ENCODE measurements at regions not wholly inside any gene's neighbourhood (a gene's known extent, or its start where the extent isn't known, plus 50 kb on each side); places are given as distances from the start of the nearest gene placed in this dataset.

- H3K9ac ChIP-seq (ENCODE audit: low read length) = no peak overlapping the region
- TF ChIP-seq CTCF (IDR thresholded peaks at IDR 0.05) (no peak), EZH2 (IDR thresholded peaks at IDR 0.05; ENCODE audit: borderline replicate concordance, insufficient read depth, low read depth, low read length, poor library complexity, severe bottlenecking) (no peak)
- no peaks in the 10 kb centered on the region for H3K27me3 ChIP-seq (replicated peaks in 1 of 4; ENCODE audit: control extremely low read depth in 1 of 4, control insufficient read depth in 3 of 4, insufficient read depth in 4 of 4, low read length in 3 of 4)
- H3K4me3 ChIP-seq (ENCODE audit: control extremely low read depth in 1 of 5, extremely low read depth in 1 of 5, insufficient read depth in 1 of 5, low read depth in 2 of 5, low read length in 4 of 5) = no peak overlapping the region
- H3K27ac ChIP-seq (ENCODE audit: low read length in 2 of 2) = no peak overlapping the region
- ChIA-PET POLR2A (no interaction called here), CTCF (no interaction called here)
- no peak overlapping the region for H3K4me2 ChIP-seq (replicated peaks; ENCODE audit: low read depth, low read length, poor library complexity, severe bottlenecking)
- H3K9me3 ChIP-seq (ENCODE audit: control extremely low read depth in 1 of 3, control insufficient read depth in 2 of 3, insufficient read depth in 1 of 3, low read length in 2 of 3) = no peaks in the 10 kb centered on the region
- Mint-ChIP-seq H3K27ac (no peak overlapping the region), H3K4me3 (no peak overlapping the region), H3K27me3 (no peaks in the 10 kb centered on the region), H3K4me1 (no peaks in the 10 kb centered on the region), H3K9me3 (ENCODE audit: insufficient read depth) (peaks cover 1% of the 10 kb centered on the region)
- no peak overlapping the region for H2AFZ ChIP-seq (ENCODE audit: insufficient read depth, low read depth, low read length, poor library complexity, severe bottlenecking)
- H4K20me1 ChIP-seq (ENCODE audit: control insufficient read depth, insufficient read depth, low read length, poor library complexity, severe bottlenecking) = no peaks in the 10 kb centered on the region
- no CpG with 5 or more reads among the region's 3 CpGs for WGBS (ENCODE audit: insufficient coverage)
- intact Hi-C loops (cut with micrococcal nuclease) = no loop called here
- H3K36me3 ChIP-seq (replicated peaks in 1 of 2; ENCODE audit: control extremely low read depth in 1 of 2, control insufficient read depth in 1 of 2, extremely low read depth in 1 of 2, insufficient read depth in 2 of 2, low read length in 1 of 2) = no peaks in the 10 kb centered on the region
- no peaks in the 10 kb centered on the region for H3K79me2 ChIP-seq (ENCODE audit: control insufficient read depth, insufficient read depth, low read length)
- no peaks in the 10 kb centered on the region for H3K4me1 ChIP-seq (ENCODE audit: control insufficient read depth in 2 of 2, insufficient read depth in 2 of 2, low read length in 2 of 2)
- DNase-seq (no peak), ATAC-seq (ENCODE audit: low read depth) (no peak)
Measured at GRCh38 chr14:48140804-48141203, 465.4 kb upstream of the MDGA2 start.

- ChIA-PET CTCF (no interaction called here), POLR2A (no interaction called here)
- no peak overlapping the region for H3K4me3 Mint-ChIP-seq
- no peak overlapping the region for H3K27ac Mint-ChIP-seq
- no peaks in the 10 kb centered on the region for H3K27me3 Mint-ChIP-seq
- peaks cover 0 to 1% (median 0%) of the 10 kb centered on the region in 3 donors for H3K9me3 ChIP-seq (ENCODE audit: control extremely low read depth in 1 of 3, control insufficient read depth in 2 of 3, insufficient read depth in 1 of 3, low read length in 2 of 3)
- H3K27me3 ChIP-seq (replicated peaks in 1 of 4; ENCODE audit: control extremely low read depth in 1 of 4, control insufficient read depth in 3 of 4, insufficient read depth in 4 of 4, low read length in 3 of 4) = no peaks in the 10 kb centered on the region
- H3K9me3 Mint-ChIP-seq (ENCODE audit: insufficient read depth) = no peaks in the 10 kb centered on the region
- H2AFZ ChIP-seq (ENCODE audit: insufficient read depth, low read depth, low read length, poor library complexity, severe bottlenecking) = no peak overlapping the region
- ATAC-seq (ENCODE audit: low read depth) = no peak
- no peak overlapping the region for H3K27ac ChIP-seq (ENCODE audit: low read length in 2 of 2)
- H3K79me2 ChIP-seq (ENCODE audit: control insufficient read depth, insufficient read depth, low read length) = no peaks in the 10 kb centered on the region
- H3K9ac ChIP-seq (ENCODE audit: low read length) = no peak overlapping the region
- no peaks in the 10 kb centered on the region for H3K4me1 ChIP-seq (ENCODE audit: control insufficient read depth in 2 of 2, insufficient read depth in 2 of 2, low read length in 2 of 2)
- intact Hi-C loops (cut with micrococcal nuclease) = no loop called here
- H3K4me1 Mint-ChIP-seq = no peaks in the 10 kb centered on the region
- TF ChIP-seq CTCF (IDR thresholded peaks at IDR 0.05) = no peak
- no peak for TF ChIP-seq EZH2 (IDR thresholded peaks at IDR 0.05; ENCODE audit: borderline replicate concordance, insufficient read depth, low read depth, low read length, poor library complexity, severe bottlenecking)
- no peak for DNase-seq
- H3K4me2 ChIP-seq (replicated peaks; ENCODE audit: low read depth, low read length, poor library complexity, severe bottlenecking) = no peak overlapping the region
- no peaks in the 10 kb centered on the region for H3K36me3 ChIP-seq (replicated peaks in 1 of 2; ENCODE audit: control extremely low read depth in 1 of 2, control insufficient read depth in 1 of 2, extremely low read depth in 1 of 2, insufficient read depth in 2 of 2, low read length in 1 of 2)
- no peak overlapping the region for H3K4me3 ChIP-seq (ENCODE audit: control extremely low read depth in 1 of 5, extremely low read depth in 1 of 5, insufficient read depth in 1 of 5, low read depth in 2 of 5, low read length in 4 of 5)
- H4K20me1 ChIP-seq (ENCODE audit: control insufficient read depth, insufficient read depth, low read length, poor library complexity, severe bottlenecking) = no peaks in the 10 kb centered on the region
Measured at GRCh38 chr14:48129472-48129871, 454.1 kb upstream of the MDGA2 start.
